Erythroblast (primary cell): ENCODE measurements at regions not wholly inside any gene's neighbourhood (a gene's known extent, or its start where the extent isn't known, plus 50 kb on each side); places are given as distances from the start of the nearest gene placed in this dataset.

Experiments
- GATA1 ChIP-seq: IDR thresholded peaks from 2 replicates; pipeline ENCODE4 v1.6.1; 2011; ENCODE audit warnings: low read depth, mild to moderate bottlenecking, control low read depth, low read length, moderate library complexity
- POLR2A ChIP-seq: IDR thresholded peaks from 2 replicates; pipeline ENCODE4 v1.6.1; 2011; ENCODE audit warnings: mild to moderate bottlenecking, low read length

DNA sequence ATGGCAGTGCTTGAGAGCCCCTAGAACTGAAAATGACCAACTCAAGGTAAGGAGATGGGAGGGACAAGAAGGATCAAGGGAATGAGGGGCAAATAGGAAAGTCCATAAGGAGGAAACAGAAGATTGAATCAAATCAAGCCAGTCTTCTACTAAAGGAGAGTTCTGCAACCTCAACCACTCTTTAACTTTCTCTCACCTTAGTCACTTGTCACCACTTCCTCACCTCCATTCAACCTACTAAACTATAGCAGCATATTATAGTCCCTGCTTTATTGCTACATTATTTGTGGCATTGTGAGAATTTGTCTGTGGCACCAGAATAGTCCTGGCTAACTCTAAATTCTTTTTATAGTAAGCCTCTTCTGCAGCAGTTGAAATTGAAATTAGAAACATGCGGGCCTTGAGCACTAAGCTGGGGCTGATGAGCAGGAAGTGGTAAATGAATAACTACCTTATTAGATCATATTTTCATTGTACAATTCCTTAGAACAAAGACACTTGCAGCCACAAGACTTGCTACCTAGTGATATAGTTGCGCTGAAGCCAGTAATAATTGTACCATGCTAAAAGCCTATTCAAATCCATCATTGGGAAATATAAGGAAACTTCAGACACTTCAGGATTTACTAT lies 336.9 kb downstream of the ZNF674 start:
- TF ChIP-seq POLR2A, result no peak
- TF ChIP-seq GATA1, result no peak
